ENCODE measurements at regions not wholly inside any gene's neighbourhood (a gene's known extent, or its start where the extent isn't known, plus 50 kb on each side); places are given as distances from the start of the nearest gene placed in this dataset.

- no peak for DNase-seq
Observed at GRCh38 chr21:38997051-38997842, 186.0 kb downstream of the PSMG1 start.

- no peak for DNase-seq
Observed at GRCh38 chr21:38996355-38996754, 186.9 kb downstream of the PSMG1 start.

DNA sequence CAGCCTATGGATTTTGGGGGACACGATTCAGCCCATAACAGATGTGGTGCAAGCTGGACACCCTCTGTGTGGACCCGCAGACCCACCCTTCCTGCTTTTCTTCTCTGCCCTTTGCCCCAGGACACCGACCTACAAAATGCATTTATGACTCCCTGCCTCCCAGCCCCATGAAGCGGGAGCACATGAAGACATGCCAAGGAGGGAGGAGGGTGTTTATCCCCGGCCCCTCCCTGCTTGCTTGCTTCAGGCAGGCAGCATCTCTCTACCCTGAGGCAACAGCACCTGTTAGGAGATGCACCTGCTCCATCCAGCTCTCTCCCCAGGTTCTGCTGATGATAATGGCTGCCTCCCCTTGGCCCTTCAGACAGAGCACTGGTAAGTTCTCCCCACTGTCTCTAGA is 187.5 kb downstream of the PSMG1 start:
- DNase-seq: no peak

- no peak for DNase-seq
Observed at GRCh38 chr21:38995071-38995669, 188.1 kb downstream of the PSMG1 start.

DNA sequence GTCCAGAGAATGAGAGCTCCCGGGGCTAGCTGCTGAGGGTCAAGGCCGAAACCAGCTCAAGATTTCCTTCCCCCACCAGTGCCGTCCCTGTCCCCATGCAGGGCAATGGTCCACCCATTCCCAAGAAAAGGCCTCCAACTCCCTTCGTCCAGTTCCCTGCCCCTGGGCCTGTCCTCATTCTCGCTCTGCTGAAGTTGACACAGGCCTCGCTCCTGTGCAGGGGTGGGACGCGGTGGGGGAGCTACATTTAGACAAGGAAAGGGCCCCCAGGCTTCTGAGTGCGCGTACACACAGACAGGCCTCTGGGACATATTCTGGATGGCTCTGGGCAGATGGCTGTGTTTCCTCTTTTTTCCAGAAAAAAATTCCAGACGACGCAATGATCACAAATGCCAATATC is 188.3 kb downstream of the ETS2 start:
- DNase-seq: no peak

GRCh38 chr21:38993561-38993960 is 187.8 kb downstream of the ETS2 start:
- DNase-seq: peak in 1 of 2 donors; percentile 40

DNA sequence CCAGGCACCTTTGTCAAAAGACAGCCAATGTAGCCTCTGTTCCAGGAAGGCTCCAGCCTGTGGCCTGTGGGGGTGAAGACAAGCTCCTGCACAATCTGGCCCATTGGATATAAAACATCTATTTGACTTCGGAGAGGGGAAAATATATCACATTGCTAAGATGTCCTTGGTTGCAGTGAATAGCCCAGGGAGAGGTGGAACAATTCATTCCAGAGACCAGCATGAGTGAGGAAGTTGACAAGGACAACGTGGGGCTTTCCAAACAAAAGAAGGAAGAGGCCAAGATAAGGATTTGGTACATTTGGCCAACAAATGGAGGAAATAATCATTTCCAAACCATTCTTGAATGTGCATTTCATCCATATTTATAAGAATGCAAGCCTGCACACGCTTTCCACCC is 187.0 kb downstream of the ETS2 start:
- no peak for DNase-seq

DNA sequence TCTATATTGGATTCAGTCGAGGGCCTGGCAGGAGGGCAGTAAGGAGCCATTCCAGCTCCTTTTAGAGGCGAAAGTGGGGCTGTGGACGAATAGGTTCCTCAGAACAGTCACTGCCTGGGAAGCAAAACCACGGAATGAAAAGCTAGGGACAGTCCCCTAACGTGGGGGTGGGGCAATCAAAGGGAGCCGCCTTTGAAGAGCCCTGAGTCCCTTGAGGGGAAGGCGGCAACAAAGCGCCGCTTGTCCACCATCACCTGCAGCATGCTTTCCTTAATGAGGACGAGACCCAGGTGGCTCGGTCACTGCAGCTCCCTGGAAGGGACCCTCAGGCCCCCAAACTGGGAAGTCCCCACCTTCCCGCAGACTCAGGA is 184.7 kb downstream of the ETS2 start:
- DNase-seq: no peak

DNA sequence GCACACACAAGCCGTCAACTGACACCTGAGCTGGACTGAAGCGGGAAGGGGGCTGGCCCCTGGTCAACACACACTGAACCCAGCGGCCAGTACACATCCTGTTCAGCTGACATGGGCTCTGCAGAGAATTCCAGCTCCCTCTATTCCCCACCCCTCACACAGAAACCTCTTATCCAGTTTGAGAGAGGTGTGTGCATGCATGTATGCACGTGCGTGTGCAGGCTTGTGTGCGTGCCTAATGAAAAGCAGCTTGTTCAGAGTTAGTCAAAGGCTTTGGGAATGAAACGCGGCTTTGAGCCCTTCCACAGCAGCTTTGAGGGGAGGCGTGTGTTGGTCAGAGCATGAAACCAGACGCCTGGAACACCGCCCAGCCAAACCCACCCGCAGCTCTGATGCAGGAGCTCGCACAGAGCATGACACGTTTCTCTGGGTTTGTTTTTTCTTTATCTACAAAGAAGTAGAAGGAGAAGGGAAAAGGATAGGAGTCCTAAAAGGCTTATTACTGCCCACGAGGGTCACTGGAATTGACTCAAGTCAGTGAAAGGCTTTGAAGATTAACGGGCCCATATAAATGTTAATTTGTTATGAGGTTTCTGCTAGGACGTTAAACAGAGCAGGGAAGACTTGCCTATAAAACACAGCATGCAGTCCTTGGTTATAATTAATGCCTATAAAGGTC is 184.2 kb downstream of the ETS2 start:
- no peak for DNase-seq

DNA sequence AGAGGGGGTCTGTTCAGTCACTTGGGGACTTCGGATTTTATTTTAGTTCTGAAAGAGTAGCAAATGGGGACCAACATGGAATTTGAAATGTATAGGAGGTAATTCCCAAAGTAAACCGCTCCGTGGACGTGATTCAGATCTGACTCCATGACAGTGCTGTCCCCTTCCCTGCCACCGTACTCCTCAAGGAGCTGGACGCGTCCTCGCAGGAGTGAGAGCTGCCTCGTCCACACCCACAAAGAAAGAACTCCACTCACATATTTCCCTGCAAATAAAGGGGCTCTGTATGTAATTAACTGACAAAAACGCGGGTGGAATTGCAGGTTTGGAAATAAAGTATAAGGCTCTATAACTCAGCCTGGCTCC is 183.6 kb downstream of the ETS2 start:
- no peak for DNase-seq

DNA sequence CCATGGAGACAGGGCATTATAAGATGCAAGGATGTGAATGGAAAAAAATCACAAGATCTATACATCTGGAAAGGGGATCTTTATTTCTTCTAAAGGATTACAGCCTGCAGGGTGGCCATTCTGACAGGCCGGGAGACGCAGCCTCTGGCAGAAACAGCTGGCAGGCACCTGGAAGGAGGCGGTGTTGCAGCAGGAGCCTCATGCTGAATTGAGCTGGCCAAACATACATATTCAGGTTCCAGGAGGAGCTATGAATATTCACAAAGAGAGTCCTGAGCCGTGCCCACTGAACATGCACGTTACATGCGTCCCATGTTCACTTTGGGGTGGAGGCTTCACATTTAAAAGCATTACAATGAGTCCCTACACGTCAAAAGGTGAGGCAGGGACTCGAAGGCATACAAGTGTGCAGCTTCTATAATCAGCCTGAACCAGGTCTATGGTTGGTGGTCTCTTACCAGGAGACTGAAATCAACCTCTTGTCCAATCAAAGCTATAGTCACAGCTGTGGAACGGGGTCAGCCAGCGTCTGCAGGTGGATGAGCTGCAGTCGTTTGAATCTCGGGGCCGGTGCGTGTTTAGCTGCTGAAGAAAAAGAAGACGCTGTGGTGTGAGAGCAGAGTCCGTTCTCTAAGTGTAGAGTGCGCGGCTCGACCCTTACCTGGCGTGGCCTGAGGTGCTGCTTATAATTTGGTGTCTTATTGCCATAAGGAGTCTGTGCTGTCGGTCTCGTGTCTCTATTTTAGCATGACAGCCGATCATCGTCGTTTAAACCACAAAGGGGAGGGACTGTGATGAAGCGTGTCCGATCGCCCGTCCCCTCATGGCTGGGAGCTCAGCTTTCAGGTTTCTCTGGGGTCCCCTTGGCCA is 183.0 kb downstream of the ETS2 start:
- DNase-seq: no peak

DNA sequence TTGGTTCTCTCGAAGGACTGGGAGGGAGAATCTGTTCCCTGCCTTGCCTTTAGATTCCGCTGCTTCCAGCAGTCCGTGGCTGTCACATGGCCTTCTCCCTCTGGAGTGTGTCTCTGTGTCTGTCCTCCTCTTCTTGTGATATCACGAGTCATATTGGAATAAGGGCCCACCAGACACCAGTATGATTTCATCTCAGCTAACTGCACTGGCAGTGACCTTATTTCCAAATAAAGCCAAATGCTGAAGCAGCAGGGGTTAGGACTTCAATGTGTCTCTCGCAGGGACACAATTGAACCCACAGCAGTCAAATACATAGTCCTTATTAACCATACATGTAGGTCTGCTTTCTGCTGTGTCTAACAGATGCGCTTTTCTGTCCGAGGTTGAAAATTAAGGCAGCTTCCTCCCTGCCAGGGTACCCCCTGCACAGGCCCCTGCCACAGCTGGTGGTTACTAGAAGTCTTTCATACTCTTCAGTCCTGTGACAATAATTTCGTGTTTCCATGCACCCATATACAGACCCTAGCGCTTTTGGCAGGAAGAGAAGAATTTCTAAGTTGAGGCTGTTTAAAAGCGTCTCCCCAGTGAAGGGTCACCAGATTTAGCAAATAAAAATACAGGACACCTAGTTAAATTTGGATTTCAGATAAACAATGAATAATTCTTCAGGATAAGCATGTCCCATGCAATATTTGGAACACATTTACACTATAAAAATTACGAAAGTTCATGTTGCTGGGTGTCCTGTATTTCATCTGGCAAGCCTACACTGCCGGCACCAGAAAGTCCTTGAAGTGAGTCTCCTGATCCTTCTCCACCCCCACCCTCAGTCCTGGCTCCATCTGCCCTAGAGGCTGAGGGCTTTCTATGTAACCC is 182.1 kb downstream of the ETS2 start:
- DNase-seq: no peak

- no peak for DNase-seq
Observed at GRCh38 chr21:38986806-38987632, 181.3 kb downstream of the ETS2 start.

GRCh38 chr21:38986406-38986805 is 180.7 kb downstream of the ETS2 start:
- no peak for DNase-seq

DNA sequence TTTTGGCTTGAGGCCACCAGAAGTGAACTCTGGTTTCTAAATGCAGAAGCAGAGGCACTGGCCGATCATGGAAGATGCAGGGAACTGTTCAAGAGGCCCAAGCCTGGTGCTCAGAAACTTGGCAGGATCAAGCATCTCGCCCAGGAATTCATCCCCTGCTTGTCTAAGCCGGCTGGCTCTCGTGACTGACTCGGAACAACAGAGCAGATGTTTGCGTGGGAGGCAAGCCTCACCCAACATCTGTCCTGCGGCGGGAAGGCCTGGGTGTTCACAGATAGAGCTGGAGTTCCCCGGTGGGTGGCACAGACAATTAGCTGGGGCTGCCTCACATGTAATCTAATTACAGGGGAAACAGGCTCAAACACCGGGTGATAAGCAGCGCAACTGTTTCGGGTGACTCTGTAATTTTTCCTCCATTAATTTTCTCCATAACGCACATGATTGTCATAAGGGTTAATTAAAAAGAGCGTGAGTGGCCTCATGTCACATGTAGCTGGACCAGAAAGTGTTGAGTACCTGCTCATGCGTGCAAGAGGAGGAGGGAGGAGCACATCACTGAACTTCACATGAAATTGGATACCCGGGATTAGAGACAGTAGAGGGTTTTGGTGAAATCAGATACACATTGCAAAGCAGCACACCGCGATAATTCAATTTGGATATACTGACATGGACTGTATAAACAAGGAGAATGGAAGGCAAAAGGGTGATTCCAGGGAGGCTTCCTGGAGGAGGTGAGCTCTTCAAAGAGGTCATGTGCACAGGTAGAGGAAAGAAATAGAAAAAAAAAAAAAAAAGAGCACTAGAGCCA is 180.0 kb downstream of the ETS2 start:
- DNase-seq: peak; percentile 49 to 97

DNA sequence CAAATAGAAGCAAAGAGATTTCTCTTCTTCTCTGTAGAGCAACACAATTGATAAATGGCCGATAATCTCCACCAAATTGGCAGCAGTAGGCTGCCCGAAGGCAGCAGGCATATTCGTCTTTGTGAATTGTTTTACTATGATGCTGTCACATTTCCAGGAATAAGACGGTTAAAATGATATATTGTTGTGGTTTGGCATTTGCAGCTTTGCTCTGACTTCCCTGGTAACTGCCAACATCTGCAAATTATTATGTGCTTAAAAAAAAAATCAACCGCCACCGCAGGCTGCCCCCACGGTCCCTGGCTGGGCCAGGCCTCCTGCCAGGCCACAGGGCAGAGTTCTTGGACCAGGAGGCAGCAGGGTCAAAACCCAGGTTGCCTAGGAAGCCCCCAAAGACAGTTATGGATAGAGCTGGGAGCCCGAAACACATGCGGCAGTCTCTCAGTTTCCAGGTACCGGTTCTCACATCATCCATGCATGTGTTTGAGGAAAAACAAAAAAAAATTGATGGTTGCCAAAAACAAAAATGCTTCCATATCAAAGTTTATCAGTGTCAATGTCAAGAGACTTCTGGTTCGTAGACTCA is 179.3 kb downstream of the ETS2 start:
- DNase-seq: peak; percentile 37 to 96

- peak in 1 of 2 donors; percentile 80 for DNase-seq
Observed at GRCh38 chr21:38984568-38984967, 178.8 kb downstream of the ETS2 start.

DNA sequence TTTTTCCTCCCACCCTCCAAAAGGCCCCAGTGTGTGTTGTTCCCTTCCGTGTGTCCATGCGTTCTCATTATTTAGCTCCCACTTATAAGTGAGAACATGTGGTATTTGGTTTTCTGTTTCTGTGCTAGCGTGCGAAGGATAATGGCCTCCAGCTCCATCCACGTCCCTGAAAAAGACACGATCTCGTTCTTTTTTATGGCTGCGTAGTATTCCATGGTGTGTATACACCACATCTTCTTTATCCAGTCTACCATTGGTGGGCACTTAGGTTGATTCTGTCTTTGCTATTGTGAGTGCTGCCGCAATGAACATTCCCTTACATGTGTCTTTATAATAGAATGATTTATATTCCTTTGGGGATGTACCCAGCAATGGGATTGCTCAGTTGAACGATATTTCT is 177.8 kb downstream of the ETS2 start:
- DNase-seq: no peak

DNA sequence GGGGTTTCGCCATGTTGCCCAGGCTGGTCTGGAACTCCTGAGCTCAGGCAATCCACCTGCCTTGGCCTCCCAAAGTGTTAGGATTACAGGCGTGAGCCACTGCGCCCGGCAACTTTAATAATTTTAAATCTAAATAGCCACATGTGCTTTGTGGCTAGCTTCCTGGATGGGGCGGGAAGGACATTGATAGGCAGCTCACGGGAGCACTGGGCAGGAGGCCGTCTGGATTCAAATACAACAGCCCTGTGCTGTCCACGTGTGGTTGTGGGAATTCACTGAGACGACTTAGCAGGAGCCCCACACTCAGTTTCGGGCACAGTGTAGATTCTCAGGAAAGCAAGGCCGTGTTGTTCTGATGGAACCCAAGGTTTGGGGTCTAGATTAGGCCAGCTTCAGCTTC is 177.1 kb downstream of the ETS2 start:
- DNase-seq: no peak

- DNase-seq: no peak
Observed at GRCh38 chr21:38982096-38982495, 176.4 kb downstream of the ETS2 start.

Data from bone marrow (tissue), 2 donors.